ENCODE measurements at regions not wholly inside any gene's neighbourhood (a gene's known extent, or its start where the extent isn't known, plus 50 kb on each side); places are given as distances from the start of the nearest gene placed in this dataset.

GRCh38 chr15:69902414-69903062 lies 195.2 kb downstream of the TLE3 start:
- no peak for DNase-seq (ENCODE audit: extremely low spot score)
- no peak for TF ChIP-seq CTCF (IDR thresholded peaks at IDR 0.05; ENCODE audit: control extremely low read depth, extremely low read depth, low read depth, missing control alignments)
- POLR2A ChIA-PET: no interaction called here
- CTCF ChIA-PET: interaction anchor here (0.8 kb wide), 1 partner anchor 10 kb away, joined by 3 read pairs; no protein-coding TSS in a partner anchor

- CTCF ChIA-PET: interaction anchor here (2.2 kb wide), 1 partner anchor 11 kb away, joined by 4 read pairs; no protein-coding TSS in a partner anchor
- TF ChIP-seq CTCF (IDR thresholded peaks at IDR 0.05; ENCODE audit: control extremely low read depth, extremely low read depth, low read depth, missing control alignments): no peak
- no peak for DNase-seq (ENCODE audit: extremely low spot score)
- POLR2A ChIA-PET: no interaction called here
Observed at GRCh38 chr15:69903470-69904469, 193.9 kb downstream of the TLE3 start.

GRCh38 chr15:69906256-69907185 lies 191.2 kb downstream of the TLE3 start:
- no peak for DNase-seq (ENCODE audit: extremely low spot score)
- ChIA-PET CTCF (no interaction called here), POLR2A (no interaction called here)
- TF ChIP-seq CTCF (IDR thresholded peaks at IDR 0.05; ENCODE audit: control extremely low read depth, extremely low read depth, low read depth, missing control alignments): no peak

- no peak for DNase-seq (ENCODE audit: extremely low spot score)
- POLR2A ChIA-PET: no interaction called here
- CTCF ChIA-PET: no interaction called here
Observed at GRCh38 chr15:69908060-69908459, 189.7 kb downstream of the TLE3 start.

GRCh38 chr15:69908590-69909420 lies 188.9 kb downstream of the TLE3 start:
- POLR2A ChIA-PET: no interaction called here
- CTCF ChIA-PET: no interaction called here
- no peak for DNase-seq (ENCODE audit: extremely low spot score)
- no peak for TF ChIP-seq CTCF (IDR thresholded peaks at IDR 0.05; ENCODE audit: control extremely low read depth, extremely low read depth, low read depth, missing control alignments)

More at GRCh38 chr15:69908060-69908459, 189.7 kb downstream of the TLE3 start:
- TF ChIP-seq CTCF (IDR thresholded peaks at IDR 0.05; ENCODE audit: control extremely low read depth, extremely low read depth, low read depth, missing control alignments): no peak

All from GM10248 (cell line).